ENCODE measurements at regions not wholly inside any gene's neighbourhood (a gene's known extent, or its start where the extent isn't known, plus 50 kb on each side); places are given as distances from the start of the nearest gene placed in this dataset.

GRCh38 chr7:93830141-93830925, 60.2 kb downstream of the TFPI2 start:
- no peak for TF ChIP-seq EZH2phosphoT487 (IDR thresholded peaks at IDR 0.05; ENCODE audit: low read depth)
- no peak for TF ChIP-seq CTCF (IDR thresholded peaks at IDR 0.05; ENCODE audit: low read depth, low read length)
- H3K27ac ChIP-seq (ENCODE audit: low read length): no peak overlapping the region
- H3K9ac ChIP-seq (ENCODE audit: low read length): no peak overlapping the region
- H2AFZ ChIP-seq (ENCODE audit: low read depth, low read length): no peak overlapping the region
- no peaks in the 10 kb centered on the region for H3K9me3 ChIP-seq (ENCODE audit: insufficient read depth, low read length)
- H4K20me1 ChIP-seq (ENCODE audit: insufficient read depth, low read length): no peaks in the 10 kb centered on the region
- no peaks in the 10 kb centered on the region for H3K79me2 ChIP-seq (ENCODE audit: low read length)
- H3K4me2 ChIP-seq (ENCODE audit: low read length): no peak overlapping the region
- no peak overlapping the region for H3K4me3 ChIP-seq (ENCODE audit: low read length)
- no peaks in the 10 kb centered on the region for H3K27me3 ChIP-seq (ENCODE audit: low read depth, low read length)
- peaks cover 23% of the 10 kb centered on the region for H3K4me1 ChIP-seq (ENCODE audit: low read length)
- no peaks in the 10 kb centered on the region for H3K36me3 ChIP-seq (replicated peaks; ENCODE audit: low read depth, low read length)

GRCh38 chr7:93828260-93828659, 62.3 kb downstream of the TFPI2 start:
- Histone ChIP-seq H3K27ac (ENCODE audit: low read length) (peak overlapping the region; percentile 61), H3K9ac (ENCODE audit: low read length) (peak overlapping the region; percentile 33), H4K20me1 (ENCODE audit: insufficient read depth, low read length) (no peaks in the 10 kb centered on the region), H3K9me3 (ENCODE audit: insufficient read depth, low read length) (no peaks in the 10 kb centered on the region), H3K79me2 (ENCODE audit: low read length) (no peaks in the 10 kb centered on the region), H3K4me3 (ENCODE audit: low read length) (peak overlapping the region; percentile 62), H3K4me2 (ENCODE audit: low read length) (peak overlapping the region; percentile 73), H3K36me3 (replicated peaks; ENCODE audit: low read depth, low read length) (no peaks in the 10 kb centered on the region), H3K27me3 (ENCODE audit: low read depth, low read length) (no peaks in the 10 kb centered on the region), H2AFZ (ENCODE audit: low read depth, low read length) (peak overlapping the region; percentile 69), H3K4me1 (ENCODE audit: low read length) (peaks cover 31% of the 10 kb centered on the region)
- TF ChIP-seq CTCF (IDR thresholded peaks at IDR 0.05; ENCODE audit: low read depth, low read length) (no peak), EZH2phosphoT487 (IDR thresholded peaks at IDR 0.05; ENCODE audit: low read depth) (no peak)

- Histone ChIP-seq H3K9ac (ENCODE audit: low read length) (no peak overlapping the region), H4K20me1 (ENCODE audit: insufficient read depth, low read length) (no peaks in the 10 kb centered on the region), H3K36me3 (replicated peaks; ENCODE audit: low read depth, low read length) (no peaks in the 10 kb centered on the region), H3K4me1 (ENCODE audit: low read length) (peaks cover 48% of the 10 kb centered on the region), H3K4me3 (ENCODE audit: low read length) (no peak overlapping the region), H2AFZ (ENCODE audit: low read depth, low read length) (no peak overlapping the region), H3K27me3 (ENCODE audit: low read depth, low read length) (no peaks in the 10 kb centered on the region), H3K4me2 (ENCODE audit: low read length) (no peak overlapping the region), H3K9me3 (ENCODE audit: insufficient read depth, low read length) (no peaks in the 10 kb centered on the region), H3K27ac (ENCODE audit: low read length) (no peak overlapping the region), H3K79me2 (ENCODE audit: low read length) (no peaks in the 10 kb centered on the region)
- TF ChIP-seq CTCF (IDR thresholded peaks at IDR 0.05; ENCODE audit: low read depth, low read length): no peak
- no peak for TF ChIP-seq EZH2phosphoT487 (IDR thresholded peaks at IDR 0.05; ENCODE audit: low read depth)
These were observed 66.9 kb downstream of the TFPI2 start for GRCh38 chr7:93823621-93824020.

- Histone ChIP-seq H2AFZ (ENCODE audit: low read depth, low read length) (no peak overlapping the region), H3K27ac (ENCODE audit: low read length) (no peak overlapping the region), H3K79me2 (ENCODE audit: low read length) (no peaks in the 10 kb centered on the region), H3K4me3 (ENCODE audit: low read length) (0 out of 2 replicates have a peak overlapping the region, but pooled peaks have one; percentile 13), H3K9ac (ENCODE audit: low read length) (no peak overlapping the region), H4K20me1 (ENCODE audit: insufficient read depth, low read length) (no peaks in the 10 kb centered on the region), H3K9me3 (ENCODE audit: insufficient read depth, low read length) (no peaks in the 10 kb centered on the region), H3K4me1 (ENCODE audit: low read length) (peaks cover 35% of the 10 kb centered on the region), H3K27me3 (ENCODE audit: low read depth, low read length) (no peaks in the 10 kb centered on the region), H3K36me3 (replicated peaks; ENCODE audit: low read depth, low read length) (no peaks in the 10 kb centered on the region), H3K4me2 (ENCODE audit: low read length) (peak overlapping the region; percentile 55)
- TF ChIP-seq CTCF (IDR thresholded peaks at IDR 0.05; ENCODE audit: low read depth, low read length) (no peak), EZH2phosphoT487 (IDR thresholded peaks at IDR 0.05; ENCODE audit: low read depth) (no peak)
These were observed 69.1 kb downstream of the TFPI2 start for GRCh38 chr7:93821463-93821862.
